Lower leg skin (tissue), 3 donors: ENCODE measurements at regions not wholly inside any gene's neighbourhood (a gene's known extent, or its start where the extent isn't known, plus 50 kb on each side); places are given as distances from the start of the nearest gene placed in this dataset.

Source experiments
- POLR2A ChIP-seq, 2 donors: fragments of 450-650 bp; IDR thresholded peaks; one replicate each; pipeline ENCODE4 v1.6.1; 2016 to 2017; ENCODE audit warnings: antibody characterized with exemption in 2 of 2, mild to moderate bottlenecking in 1 of 2, moderate library complexity in 1 of 2
- TF ChIP-seq, protein P1 (sequence below), 3 donors: fragments of 450-650 bp; IDR thresholded peaks; one replicate each; pipeline ENCODE4 v1.5.1; 2016; ENCODE audit warnings: antibody characterized with exemption in 3 of 3, mild to moderate bottlenecking in 3 of 3, moderate library complexity in 2 of 3

DNA sequence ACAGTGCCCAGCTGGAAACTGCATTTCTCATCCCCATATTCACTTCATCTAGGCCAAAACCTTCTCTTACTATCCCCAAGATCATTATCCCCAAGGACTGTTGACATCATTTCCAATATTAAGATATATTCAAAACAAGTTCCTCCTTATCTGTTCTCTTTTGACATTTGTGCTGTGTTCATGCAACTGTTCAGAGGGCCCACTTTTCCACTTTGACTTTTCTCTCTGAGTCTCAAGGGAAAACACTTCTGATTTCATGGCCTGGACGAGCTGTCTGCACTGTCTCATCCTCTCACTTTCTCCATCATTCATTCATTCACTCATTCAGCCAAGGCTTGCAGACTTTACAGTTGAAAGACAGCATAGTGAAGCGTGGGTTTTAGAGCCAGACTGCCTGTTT is 173.7 kb upstream of the DAPK1 start:
- TF ChIP-seq, protein P1, sequence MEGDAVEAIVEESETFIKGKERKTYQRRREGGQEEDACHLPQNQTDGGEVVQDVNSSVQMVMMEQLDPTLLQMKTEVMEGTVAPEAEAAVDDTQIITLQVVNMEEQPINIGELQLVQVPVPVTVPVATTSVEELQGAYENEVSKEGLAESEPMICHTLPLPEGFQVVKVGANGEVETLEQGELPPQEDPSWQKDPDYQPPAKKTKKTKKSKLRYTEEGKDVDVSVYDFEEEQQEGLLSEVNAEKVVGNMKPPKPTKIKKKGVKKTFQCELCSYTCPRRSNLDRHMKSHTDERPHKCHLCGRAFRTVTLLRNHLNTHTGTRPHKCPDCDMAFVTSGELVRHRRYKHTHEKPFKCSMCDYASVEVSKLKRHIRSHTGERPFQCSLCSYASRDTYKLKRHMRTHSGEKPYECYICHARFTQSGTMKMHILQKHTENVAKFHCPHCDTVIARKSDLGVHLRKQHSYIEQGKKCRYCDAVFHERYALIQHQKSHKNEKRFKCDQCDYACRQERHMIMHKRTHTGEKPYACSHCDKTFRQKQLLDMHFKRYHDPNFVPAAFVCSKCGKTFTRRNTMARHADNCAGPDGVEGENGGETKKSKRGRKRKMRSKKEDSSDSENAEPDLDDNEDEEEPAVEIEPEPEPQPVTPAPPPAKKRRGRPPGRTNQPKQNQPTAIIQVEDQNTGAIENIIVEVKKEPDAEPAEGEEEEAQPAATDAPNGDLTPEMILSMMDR (IDR thresholded peaks at IDR 0.05): no peak
- no peak for TF ChIP-seq POLR2A (IDR thresholded peaks at IDR 0.05)
